Glomerular visceral epithelial cell (primary cell): ENCODE measurements at regions not wholly inside any gene's neighbourhood (a gene's known extent, or its start where the extent isn't known, plus 50 kb on each side); places are given as distances from the start of the nearest gene placed in this dataset.

Experiments used
- DNase-seq: peaks from one replicate; pipeline ENCODE4 v3.0.0-alpha.2; 2016; ENCODE audit errors: extremely low spot score

- no peak for DNase-seq
Observed at GRCh38 chr17:5694551-5694950, 110.2 kb upstream of the NLRP1 start.

DNA sequence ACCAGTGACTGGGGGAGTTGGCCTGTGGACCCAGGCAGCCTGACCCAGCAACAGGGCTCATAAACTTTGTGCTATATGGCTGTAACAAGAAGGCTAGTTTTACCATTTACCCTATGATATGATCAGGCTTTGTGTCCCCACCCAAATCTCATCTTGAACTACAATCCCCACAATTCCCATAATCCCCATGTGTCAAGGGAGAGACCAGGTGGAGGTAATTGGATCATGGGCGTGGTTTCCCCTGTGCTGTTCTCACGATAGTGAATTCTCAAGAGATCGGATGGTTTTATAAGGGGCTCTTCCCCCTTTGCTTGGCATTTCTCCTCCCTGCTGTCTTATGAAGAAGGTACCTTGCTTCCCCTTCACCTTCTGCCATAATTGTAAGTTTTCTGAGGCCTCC is 111.2 kb upstream of the NLRP1 start:
- DNase-seq = no peak

GRCh38 chr17:5698959-5699358 is 114.7 kb upstream of the NLRP1 start:
- DNase-seq = no peak

DNA sequence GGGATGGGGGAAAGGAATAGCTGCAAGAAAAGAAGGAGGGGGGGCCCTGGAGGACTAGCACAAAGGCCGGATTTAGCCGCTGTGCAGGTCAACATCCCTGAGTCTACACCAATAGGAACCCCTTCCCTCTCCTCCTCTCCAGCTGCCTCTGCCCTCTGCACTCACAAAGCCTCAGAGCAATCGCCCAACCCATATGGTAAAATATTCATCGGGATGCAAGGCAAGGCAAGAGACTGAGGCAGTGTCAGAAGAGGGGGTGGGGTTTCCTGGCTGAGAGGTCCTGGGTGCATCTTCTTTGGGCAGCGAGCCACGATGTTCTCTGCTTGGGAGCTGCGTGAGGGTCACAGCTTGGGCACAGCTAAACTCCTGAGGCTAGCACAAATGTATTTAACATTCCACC is 115.5 kb upstream of the NLRP1 start:
- no peak for DNase-seq

DNA sequence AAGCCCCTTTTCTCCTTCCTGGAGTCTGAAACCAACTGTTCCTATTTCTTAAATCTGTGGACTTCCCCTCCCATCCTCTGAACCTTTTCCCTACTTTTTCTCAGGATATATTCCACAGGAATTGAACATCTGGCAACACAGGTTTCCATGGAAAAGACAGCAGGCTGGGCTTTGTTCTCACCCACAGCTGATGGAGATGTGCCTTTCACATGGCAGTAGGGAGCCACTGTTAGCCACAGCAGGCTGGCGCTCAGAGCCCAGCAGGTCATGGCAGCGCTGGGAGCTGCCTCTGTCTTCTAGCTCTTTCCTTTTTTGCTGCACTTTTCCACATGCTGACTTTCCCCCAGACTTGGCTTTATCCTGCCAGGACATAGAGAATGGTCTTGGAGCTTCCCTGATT is 116.4 kb upstream of the NLRP1 start:
- no peak for DNase-seq

- no peak for DNase-seq
Observed at GRCh38 chr17:5701381-5701780, 117.1 kb upstream of the NLRP1 start.

DNA sequence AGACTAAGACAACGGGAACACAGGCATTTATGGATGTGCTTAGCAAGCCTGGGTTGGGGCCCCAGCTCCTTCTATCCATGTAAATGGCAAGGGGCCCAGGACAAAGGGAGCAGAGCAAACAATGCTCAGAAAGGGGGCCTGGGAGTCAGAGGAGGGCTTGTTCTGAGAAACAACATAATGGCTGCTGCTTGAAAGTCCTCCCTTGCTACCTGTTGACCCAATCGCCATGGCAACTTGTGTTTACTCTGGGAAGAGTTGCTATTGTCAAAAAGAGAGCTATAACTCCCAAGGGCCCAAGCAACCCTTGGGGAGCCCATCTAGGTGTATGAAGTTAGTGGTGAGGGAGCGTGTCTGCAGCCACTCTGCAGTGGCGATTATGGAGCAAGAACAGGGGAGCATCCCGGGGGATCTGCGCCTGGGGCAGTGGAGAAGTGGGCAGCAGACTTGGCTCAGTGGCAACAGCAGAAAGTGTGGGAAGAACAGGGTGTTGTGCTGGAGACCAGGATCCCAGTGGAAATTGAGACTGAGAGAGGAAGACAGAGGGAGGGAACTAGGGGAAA is 118.7 kb upstream of the NLRP1 start:
- no peak for DNase-seq

DNA sequence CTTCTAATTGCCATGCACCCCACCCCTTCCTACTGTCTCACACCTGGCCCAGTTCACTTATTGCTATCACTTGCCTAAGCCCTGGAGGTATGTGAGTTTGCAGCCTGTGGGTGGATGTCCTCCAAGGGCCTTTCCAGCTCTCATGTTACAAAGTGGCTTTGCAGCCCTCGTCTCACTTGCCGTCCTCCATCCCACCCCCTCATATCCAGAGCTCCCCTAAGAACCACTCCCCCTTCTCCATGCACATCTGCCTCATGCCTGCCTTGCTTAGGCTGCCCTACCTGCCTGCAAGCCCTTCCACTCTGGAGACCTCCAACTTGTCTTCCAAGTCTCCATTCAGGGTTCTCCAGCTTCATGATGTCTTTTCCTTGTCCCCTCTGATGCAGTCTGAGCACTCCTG is 119.4 kb upstream of the NLRP1 start:
- DNase-seq = no peak

- DNase-seq = peak; percentile 3
Observed at GRCh38 chr17:5705081-5705875, 121.0 kb upstream of the NLRP1 start.

- no peak for DNase-seq
Observed at GRCh38 chr17:5705876-5706576, 121.7 kb upstream of the NLRP1 start.

DNA sequence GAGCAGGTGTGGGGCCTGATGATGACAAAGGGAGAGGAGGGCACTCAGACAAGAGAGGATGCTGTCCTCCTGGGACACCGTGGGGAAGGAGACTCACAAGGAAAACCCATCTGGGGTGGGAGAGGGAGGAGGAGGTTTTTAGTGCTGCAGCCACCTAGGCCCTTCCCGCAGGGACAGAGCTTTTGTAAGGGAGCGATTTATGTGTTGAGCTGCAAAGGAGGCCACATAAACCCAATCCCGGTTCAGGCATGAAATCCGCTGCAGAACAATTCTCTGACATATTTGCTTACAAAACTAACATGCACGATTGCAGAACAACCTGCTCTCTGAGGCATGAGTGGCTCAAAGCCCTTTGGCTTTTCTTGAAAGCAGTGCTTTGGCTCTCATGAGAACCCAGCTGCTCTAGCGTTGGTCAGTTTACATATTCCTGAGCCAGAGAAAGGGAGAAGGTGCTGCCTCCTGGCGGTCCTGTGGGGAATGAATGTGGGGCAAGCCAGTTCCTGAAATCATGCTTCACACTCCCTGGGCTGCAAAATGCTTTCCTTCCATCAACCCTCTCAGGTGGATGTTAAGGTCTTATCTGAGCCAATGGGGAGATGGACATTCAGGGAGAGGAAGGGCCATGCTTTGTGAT is 122.4 kb upstream of the NLRP1 start:
- peak; percentile 40 for DNase-seq

DNA sequence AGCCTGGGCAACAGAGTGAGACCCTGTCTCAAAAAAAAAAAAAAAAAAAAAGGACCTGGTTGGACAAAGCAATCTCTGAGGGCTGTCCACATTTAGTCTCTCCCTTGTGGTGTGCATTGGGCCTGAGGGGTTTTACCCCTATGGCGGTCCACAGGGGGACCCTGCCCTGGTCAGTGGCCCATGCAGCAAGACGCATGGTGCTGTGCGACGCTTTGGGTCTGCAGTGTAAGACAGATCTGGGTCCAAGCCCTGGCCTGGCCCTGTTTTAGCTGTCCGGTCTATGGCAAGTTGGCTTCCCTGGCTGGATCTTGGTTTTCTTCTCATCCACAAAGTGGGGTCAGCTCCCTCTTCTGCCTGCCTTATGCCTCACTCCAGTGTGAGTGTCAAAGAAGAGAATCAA is 123.2 kb upstream of the NLRP1 start:
- no peak for DNase-seq

DNA sequence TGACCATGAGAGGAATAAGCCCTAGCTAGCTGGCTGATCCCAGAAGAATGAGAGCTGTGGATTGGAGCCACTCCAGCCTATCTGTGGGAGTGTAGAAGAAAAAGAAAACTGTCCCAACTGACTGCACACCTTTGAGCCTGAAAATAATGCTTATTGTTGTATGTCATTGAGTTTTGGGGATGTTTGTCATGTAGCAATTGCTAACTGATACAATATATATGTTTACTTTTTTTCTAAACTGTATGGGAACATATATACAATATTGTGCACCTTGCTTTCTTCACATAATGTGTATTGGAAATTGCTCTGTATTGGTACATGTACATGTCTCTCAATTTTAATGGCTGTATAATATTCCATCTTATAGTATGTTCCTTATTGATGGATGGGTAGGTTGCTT is 124.0 kb upstream of the NLRP1 start:
- DNase-seq = no peak

GRCh38 chr17:5711344-5711743 is 127.0 kb upstream of the NLRP1 start:
- DNase-seq = no peak

DNA sequence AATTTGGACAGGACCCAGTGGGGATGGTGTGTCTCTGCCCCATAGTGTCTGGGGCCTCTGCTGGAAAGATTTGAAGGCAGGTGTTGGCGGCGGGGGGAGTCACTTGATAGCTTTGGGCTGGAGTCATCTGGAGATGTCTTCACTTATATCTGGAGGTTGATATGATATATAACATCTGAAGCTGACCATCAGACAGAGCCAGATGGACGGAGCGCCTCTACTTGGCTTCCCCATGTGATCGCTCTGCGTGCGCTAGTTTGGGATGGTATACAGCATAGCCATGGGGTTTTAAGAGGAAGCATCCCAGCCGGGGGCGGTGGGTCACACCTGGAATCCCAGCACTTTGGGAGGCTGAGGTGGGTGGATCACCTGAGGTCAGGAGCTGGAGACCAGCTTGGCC is 130.7 kb upstream of the NLRP1 start:
- no peak for DNase-seq

DNA sequence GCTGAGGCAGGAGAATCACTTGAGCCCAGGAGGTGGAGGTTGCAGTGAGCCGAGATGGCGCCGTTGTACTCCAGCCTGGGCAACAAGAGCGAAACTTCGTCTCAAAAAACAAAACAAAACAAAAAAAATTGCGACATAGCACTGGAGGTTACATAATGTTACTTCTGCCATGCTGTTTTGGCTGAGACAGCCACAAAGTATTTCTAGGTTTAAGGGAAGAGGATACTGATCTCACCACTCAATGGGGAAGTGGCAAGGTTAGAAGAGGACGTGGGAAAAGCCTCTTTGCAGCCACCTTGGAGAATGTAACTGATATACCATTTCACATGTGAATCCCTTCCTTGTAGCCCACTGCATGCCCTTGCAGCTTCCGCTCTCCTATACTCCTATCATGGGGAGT is 131.2 kb upstream of the NLRP1 start:
- no peak for DNase-seq

- no peak for DNase-seq
Observed at GRCh38 chr17:5718726-5719125, 134.4 kb upstream of the NLRP1 start.

DNA sequence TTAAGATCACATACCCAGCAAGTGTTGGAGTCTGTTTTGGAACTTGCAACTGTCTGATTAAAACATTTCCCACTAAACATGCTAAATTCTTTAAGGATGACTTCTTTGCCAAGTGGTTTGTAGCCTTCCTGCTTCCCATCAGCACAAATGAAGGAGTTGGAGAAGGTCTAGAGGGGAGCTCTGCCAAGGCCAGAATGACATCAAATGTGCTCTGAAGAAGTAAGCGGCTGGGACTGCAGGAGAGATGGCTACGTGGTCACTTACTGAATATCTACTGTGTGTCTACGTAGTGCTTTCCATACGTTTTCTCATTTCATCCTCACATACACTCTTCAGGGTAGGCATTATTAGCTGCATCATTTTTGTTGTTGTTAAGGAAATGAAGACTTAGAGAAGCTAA is 135.7 kb upstream of the NLRP1 start:
- no peak for DNase-seq

DNA sequence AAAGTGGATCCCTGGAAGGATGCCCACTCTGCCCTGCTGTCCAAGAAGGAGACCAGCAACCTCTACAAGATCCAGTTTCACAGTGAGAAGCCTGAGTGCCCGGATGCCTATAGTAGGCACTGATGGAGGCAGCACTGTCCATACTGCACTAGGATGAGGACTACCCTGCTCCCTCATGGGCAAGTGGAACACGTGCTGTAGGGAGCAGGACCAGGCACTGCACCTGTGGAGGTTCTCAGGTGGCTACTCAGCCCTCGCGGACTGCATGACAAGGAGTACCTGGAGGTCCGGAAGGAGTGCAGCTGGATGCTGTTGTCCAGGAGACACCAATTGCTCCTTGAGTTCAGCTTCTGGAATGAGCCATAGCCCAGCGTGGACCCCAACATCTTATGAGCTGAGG is 146.1 kb upstream of the NLRP1 start:
- DNase-seq = no peak

DNA sequence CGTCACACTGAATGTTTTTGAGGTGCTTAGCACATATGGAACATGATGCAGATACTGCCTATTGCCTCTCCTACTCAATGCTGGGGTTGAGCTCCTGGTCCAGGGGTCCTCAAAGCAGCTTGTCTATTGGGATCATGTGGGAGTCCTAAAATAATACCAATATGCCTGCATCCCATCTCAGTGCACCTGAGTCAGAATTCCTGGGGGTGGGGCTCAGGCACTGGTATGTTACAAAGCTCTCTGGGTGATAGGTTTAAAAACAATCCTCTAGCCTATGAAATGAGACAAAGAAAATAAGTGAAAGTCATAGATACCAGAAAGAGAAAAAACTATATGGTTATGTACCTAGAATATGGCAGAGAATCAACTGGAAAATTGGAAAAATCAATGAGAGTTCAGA is 156.6 kb upstream of the NLRP1 start:
- no peak for DNase-seq

DNA sequence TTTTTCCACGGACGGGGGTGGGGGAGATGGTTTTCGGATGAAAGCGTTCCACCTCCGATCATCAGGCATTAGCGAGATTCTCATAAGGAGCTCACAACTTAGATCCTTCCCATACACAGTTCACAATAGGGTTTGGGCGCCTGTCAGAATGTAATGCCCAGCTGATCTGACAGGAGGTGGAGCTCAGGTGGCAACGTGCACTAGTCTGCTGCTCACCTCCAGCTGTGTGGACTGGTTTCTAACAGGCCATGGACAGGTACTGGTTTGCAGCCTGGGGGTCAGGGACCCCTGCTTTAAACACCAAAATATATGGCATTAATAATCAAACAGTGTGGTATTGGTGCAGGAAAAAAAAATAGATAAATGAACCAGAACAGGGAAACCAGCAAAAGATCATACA is 157.5 kb upstream of the NLRP1 start:
- DNase-seq = no peak

DNA sequence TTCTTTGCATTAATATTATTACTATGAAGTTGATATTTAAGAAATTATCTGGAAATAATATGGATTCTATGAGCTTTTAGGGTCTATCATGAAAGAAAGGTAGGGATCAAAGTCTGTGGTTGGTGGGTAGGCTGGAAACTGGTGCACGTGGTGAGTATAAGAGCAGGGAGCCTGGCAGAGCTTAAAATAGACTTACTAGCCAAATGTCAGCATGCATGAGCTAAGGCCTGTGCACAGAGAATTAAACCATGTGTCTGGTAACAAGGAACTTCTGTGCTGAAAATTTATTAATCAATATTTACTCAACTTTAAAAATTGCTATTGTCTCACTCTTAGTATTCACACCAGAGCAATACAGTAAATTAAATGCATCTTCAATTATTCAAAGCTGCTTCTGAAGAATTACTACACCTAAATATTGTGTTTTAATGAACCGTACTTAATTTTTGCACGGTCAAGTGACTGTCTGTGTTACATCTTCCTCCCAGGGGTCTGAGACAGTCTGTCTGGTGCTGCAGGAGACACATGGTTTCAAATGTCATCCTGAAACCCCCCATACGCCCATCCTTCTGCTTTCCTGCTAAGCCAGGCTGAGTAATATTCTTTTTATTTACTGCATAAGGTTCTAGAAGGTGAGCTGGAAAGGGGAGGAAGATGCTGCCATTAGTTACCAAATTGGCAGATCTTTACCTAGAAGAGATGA is 161.0 kb upstream of the NLRP1 start:
- DNase-seq = no peak
